ENCODE measurements at regions not wholly inside any gene's neighbourhood (a gene's known extent, or its start where the extent isn't known, plus 50 kb on each side); places are given as distances from the start of the nearest gene placed in this dataset.

GRCh38 chr6:103979308-103979707 lies 880.4 kb downstream of the HACE1 start:
- TF ChIP-seq SP4 (IDR thresholded peaks at IDR 0.05; ENCODE audit: low read length) (no peak), SIX5 (IDR thresholded peaks at IDR 0.05; ENCODE audit: low read depth, low read length) (no peak), MAFK (IDR thresholded peaks at IDR 0.05; ENCODE audit: low read depth, low read length) (no peak), NRF1 (IDR thresholded peaks at IDR 0.05; ENCODE audit: low read depth, low read length) (no peak), SUZ12 (IDR thresholded peaks at IDR 0.05; ENCODE audit: low read length) (no peak), CEBPB (IDR thresholded peaks at IDR 0.05; ENCODE audit: low read depth, low read length) (no peak), ASH2L (IDR thresholded peaks at IDR 0.05; ENCODE audit: low read length) (no peak)
- Histone ChIP-seq H4K91ac (replicated peaks; ENCODE audit: insufficient read length, low read length) (no peak overlapping the region), H2BK20ac (ENCODE audit: low read length) (no peak overlapping the region), H3K36me3 (ENCODE audit: control insufficient read depth in 2 of 4, insufficient read depth in 4 of 4, low read length in 3 of 4) (no peaks in the 10 kb centered on the region), H3K14ac (ENCODE audit: insufficient read length) (no peak overlapping the region), H2BK12ac (ENCODE audit: low read depth, low read length) (no peak overlapping the region), H3K18ac (ENCODE audit: extremely low read depth, low read length) (no peak overlapping the region), H4K8ac (ENCODE audit: extremely low read depth, insufficient read depth, low read length) (no peak overlapping the region), H2AFZ (ENCODE audit: low read length) (no peak overlapping the region), H3K23ac (ENCODE audit: insufficient read length) (no peak overlapping the region), H3K4me3 (ENCODE audit: extremely low read depth in 1 of 4, insufficient read depth in 2 of 4, low read depth in 3 of 4, low read length in 4 of 4) (no peak overlapping the region), H3K23me2 (ENCODE audit: low read depth, low read length) (no peaks in the 10 kb centered on the region), H3K4ac (replicated peaks; ENCODE audit: insufficient read length, low read depth, low read length) (no peak overlapping the region), H2BK15ac (ENCODE audit: low read length) (no peak overlapping the region), H3K27me3 (replicated peaks in 1 of 4; ENCODE audit: control insufficient read depth in 3 of 4, extremely low read depth in 1 of 4, insufficient read depth in 3 of 4, low read length in 3 of 4) (no peaks in the 10 kb centered on the region), H3K27ac (ENCODE audit: low read depth, low read length) (no peak overlapping the region), H2AK5ac (ENCODE audit: low read depth, low read length) (no peak overlapping the region), H4K5ac (ENCODE audit: insufficient read length, low read depth, low read length) (no peak overlapping the region), H3K9ac (replicated peaks in 1 of 4; ENCODE audit: extremely low read depth in 1 of 4, low read depth in 3 of 4, low read length in 3 of 4) (no peak overlapping the region), H2BK5ac (ENCODE audit: low read depth, low read length) (no peak overlapping the region), H3K79me2 (ENCODE audit: control insufficient read depth in 1 of 2, insufficient read depth in 2 of 2, low read length in 2 of 2) (no peaks in the 10 kb centered on the region), H4K20me1 (replicated peaks in 1 of 2; ENCODE audit: control insufficient read depth in 1 of 2, insufficient read depth in 2 of 2, low read length in 2 of 2) (no peaks in the 10 kb centered on the region), H3K4me1 (replicated peaks in 1 of 4; ENCODE audit: control insufficient read depth in 3 of 4, insufficient read depth in 4 of 4, low read length in 3 of 4) (no peaks in the 10 kb centered on the region), H3K56ac (replicated peaks; ENCODE audit: insufficient read length, low read depth, low read length) (no peak overlapping the region), H3K79me1 (ENCODE audit: low read depth, low read length) (no peaks in the 10 kb centered on the region), H3K9me3 (ENCODE audit: insufficient read depth in 2 of 2, low read depth in 1 of 2, low read length in 1 of 2) (no peaks in the 10 kb centered on the region), H2BK120ac (replicated peaks; ENCODE audit: low read depth, low read length) (no peak overlapping the region), H3K4me2 (ENCODE audit: insufficient read depth in 1 of 2, low read depth in 2 of 2, low read length in 2 of 2) (no peak overlapping the region)
- POLR2A ChIA-PET (ENCODE audit: partially characterized antibody), result no interaction called here
- DNase-seq (ENCODE audit: low read depth in 1 of 2, low spot score in 2 of 2) (no peak), FAIRE-seq (no peak)
- CTCF ChIA-PET (ENCODE audit: partially characterized antibody), result no interaction called here
- 98% methylated on average over 2 of the region's 2 CpGs; no CpG with 5 or more reads in 1 of the 2 experiments for WGBS, 2 experiments (ENCODE audit: extremely low coverage in 1 of 2, insufficient coverage in 1 of 2, insufficient read length in 1 of 2, insufficient replicate concordance in 2 of 2, low coverage in 1 of 2, low lambda C conversion rate in 2 of 2, missing lambda C conversion rate in 1 of 2)

Data from H1 (cell line).